ENCODE measurements at regions not wholly inside any gene's neighbourhood (a gene's known extent, or its start where the extent isn't known, plus 50 kb on each side); places are given as distances from the start of the nearest gene placed in this dataset.

GRCh38 chr1:175808573-175808972 lies 65.2 kb upstream of the TNR start:
- 92% methylated on average over 4 of the region's 4 CpGs for WGBS
- no peak overlapping the region for H3K27ac ChIP-seq (ENCODE audit: low read depth in 1 of 2, low read length in 1 of 2)
- no peaks in the 10 kb centered on the region for H3K27me3 ChIP-seq (ENCODE audit: control insufficient read depth in 2 of 2, insufficient read depth in 1 of 2, low read length in 1 of 2)
- no peaks in the 10 kb centered on the region for H3K9me3 ChIP-seq (ENCODE audit: control insufficient read depth in 2 of 2, insufficient read depth in 1 of 2, low read length in 1 of 2)
- H3K36me3 ChIP-seq (ENCODE audit: control insufficient read depth in 2 of 2, insufficient read depth in 2 of 2, low read length in 1 of 2), result no peaks in the 10 kb centered on the region
- no peaks in the 10 kb centered on the region for H3K4me1 ChIP-seq (ENCODE audit: control insufficient read depth in 2 of 2, insufficient read depth in 2 of 2, low read length in 2 of 2)
- H3K4me3 ChIP-seq (ENCODE audit: low read length in 2 of 2), result no peak overlapping the region
- DNase-seq (ENCODE audit: low read depth in 6 of 9, low spot score in 9 of 9), result no peak

- Histone ChIP-seq H3K27ac (ENCODE audit: low read depth in 1 of 2, low read length in 1 of 2) (no peak overlapping the region), H3K36me3 (ENCODE audit: control insufficient read depth in 2 of 2, insufficient read depth in 2 of 2, low read length in 1 of 2) (no peaks in the 10 kb centered on the region), H3K27me3 (ENCODE audit: control insufficient read depth in 2 of 2, insufficient read depth in 1 of 2, low read length in 1 of 2) (no peaks in the 10 kb centered on the region), H3K4me3 (ENCODE audit: low read length in 2 of 2) (no peak overlapping the region), H3K9me3 (ENCODE audit: control insufficient read depth in 2 of 2, insufficient read depth in 1 of 2, low read length in 1 of 2) (no peaks in the 10 kb centered on the region), H3K4me1 (ENCODE audit: control insufficient read depth in 2 of 2, insufficient read depth in 2 of 2, low read length in 2 of 2) (no peaks in the 10 kb centered on the region)
- DNase-seq (ENCODE audit: low read depth in 6 of 9, low spot score in 9 of 9), result no peak
- 96% methylated on average over 3 of the region's 3 CpGs for WGBS
Measured at GRCh38 chr1:175804561-175804960, 61.2 kb upstream of the TNR start.

- Histone ChIP-seq H3K27ac (ENCODE audit: low read depth in 1 of 2, low read length in 1 of 2) (no peak overlapping the region), H3K9me3 (ENCODE audit: control insufficient read depth in 2 of 2, insufficient read depth in 1 of 2, low read length in 1 of 2) (no peaks in the 10 kb centered on the region), H3K4me1 (ENCODE audit: control insufficient read depth in 2 of 2, insufficient read depth in 2 of 2, low read length in 2 of 2) (no peaks in the 10 kb centered on the region), H3K4me3 (ENCODE audit: low read length in 2 of 2) (no peak overlapping the region), H3K27me3 (ENCODE audit: control insufficient read depth in 2 of 2, insufficient read depth in 1 of 2, low read length in 1 of 2) (no peaks in the 10 kb centered on the region), H3K36me3 (ENCODE audit: control insufficient read depth in 2 of 2, insufficient read depth in 2 of 2, low read length in 1 of 2) (no peaks in the 10 kb centered on the region)
- DNase-seq (ENCODE audit: low read depth in 6 of 9, low spot score in 9 of 9), result no peak
- WGBS, result 98% methylated on average over 1 of the region's 1 CpG
Measured at GRCh38 chr1:175803413-175803812, 60.0 kb upstream of the TNR start.

DNA sequence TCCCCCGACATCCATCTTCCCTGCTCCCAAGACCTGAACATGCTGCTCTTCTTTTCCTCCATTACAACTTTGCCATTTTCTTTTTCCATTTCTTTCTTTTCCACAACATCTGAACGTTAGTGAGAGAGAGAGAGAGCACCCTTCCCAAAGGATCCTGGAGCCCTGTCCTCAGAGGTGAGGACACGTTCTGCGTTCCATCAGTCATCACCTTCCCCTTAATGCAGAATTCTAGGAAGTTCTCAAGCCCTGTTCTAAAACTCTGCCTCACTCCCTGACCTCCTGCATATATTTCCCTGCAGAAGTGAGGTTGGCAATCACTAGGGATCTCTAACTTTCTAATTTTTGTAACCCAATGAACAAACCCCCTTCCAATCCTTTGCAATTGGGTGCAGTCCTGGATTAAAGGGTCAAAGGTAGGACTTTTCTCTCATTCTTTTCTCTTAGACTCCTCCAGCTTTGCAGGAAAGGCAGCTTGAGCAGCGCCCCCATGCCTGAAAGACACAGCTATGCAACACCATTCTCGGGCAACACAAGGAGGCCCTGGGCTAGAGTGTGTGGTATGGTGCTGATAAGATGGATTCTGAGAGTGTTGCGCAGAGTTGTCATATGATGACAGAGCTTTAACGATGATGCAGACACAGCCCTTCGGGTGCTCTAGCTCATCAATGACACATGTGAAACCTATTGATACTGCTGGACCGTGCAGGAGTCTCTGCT lies 59.2 kb upstream of the TNR start:
- H3K27ac ChIP-seq (ENCODE audit: low read depth in 1 of 2, low read length in 1 of 2), result no peak overlapping the region
- WGBS, result 93% methylated on average over 10 of the region's 10 CpGs
- H3K4me1 ChIP-seq (ENCODE audit: control insufficient read depth in 2 of 2, insufficient read depth in 2 of 2, low read length in 2 of 2), result no peaks in the 10 kb centered on the region
- DNase-seq (ENCODE audit: low read depth in 6 of 9, low spot score in 9 of 9), result no peak
- H3K9me3 ChIP-seq (ENCODE audit: control insufficient read depth in 2 of 2, insufficient read depth in 1 of 2, low read length in 1 of 2), result no peaks in the 10 kb centered on the region
- H3K4me3 ChIP-seq (ENCODE audit: low read length in 2 of 2), result no peak overlapping the region
- H3K36me3 ChIP-seq (ENCODE audit: control insufficient read depth in 2 of 2, insufficient read depth in 2 of 2, low read length in 1 of 2), result no peaks in the 10 kb centered on the region
- no peaks in the 10 kb centered on the region for H3K27me3 ChIP-seq (ENCODE audit: control insufficient read depth in 2 of 2, insufficient read depth in 1 of 2, low read length in 1 of 2)

GRCh38 chr1:175801979-175802378 lies 58.6 kb upstream of the TNR start:
- Histone ChIP-seq H3K9me3 (ENCODE audit: control insufficient read depth in 2 of 2, insufficient read depth in 1 of 2, low read length in 1 of 2) (no peaks in the 10 kb centered on the region), H3K4me3 (ENCODE audit: low read length in 2 of 2) (no peak overlapping the region), H3K27ac (ENCODE audit: low read depth in 1 of 2, low read length in 1 of 2) (no peak overlapping the region), H3K27me3 (ENCODE audit: control insufficient read depth in 2 of 2, insufficient read depth in 1 of 2, low read length in 1 of 2) (no peaks in the 10 kb centered on the region), H3K4me1 (ENCODE audit: control insufficient read depth in 2 of 2, insufficient read depth in 2 of 2, low read length in 2 of 2) (no peaks in the 10 kb centered on the region), H3K36me3 (ENCODE audit: control insufficient read depth in 2 of 2, insufficient read depth in 2 of 2, low read length in 1 of 2) (no peaks in the 10 kb centered on the region)
- 87% methylated on average over 5 of the region's 5 CpGs for WGBS
- DNase-seq (ENCODE audit: low read depth in 6 of 9, low spot score in 9 of 9), result no peak

- Histone ChIP-seq H3K9me3 (ENCODE audit: control insufficient read depth in 2 of 2, insufficient read depth in 1 of 2, low read length in 1 of 2) (no peaks in the 10 kb centered on the region), H3K27ac (ENCODE audit: low read depth in 1 of 2, low read length in 1 of 2) (no peak overlapping the region), H3K4me3 (ENCODE audit: low read length in 2 of 2) (no peak overlapping the region), H3K4me1 (ENCODE audit: control insufficient read depth in 2 of 2, insufficient read depth in 2 of 2, low read length in 2 of 2) (no peaks in the 10 kb centered on the region), H3K36me3 (ENCODE audit: control insufficient read depth in 2 of 2, insufficient read depth in 2 of 2, low read length in 1 of 2) (no peaks in the 10 kb centered on the region), H3K27me3 (ENCODE audit: control insufficient read depth in 2 of 2, insufficient read depth in 1 of 2, low read length in 1 of 2) (no peaks in the 10 kb centered on the region)
- DNase-seq (ENCODE audit: low read depth in 6 of 9, low spot score in 9 of 9), result no peak
Measured at GRCh38 chr1:175797576-175797975, 54.2 kb upstream of the TNR start.

- H3K4me1 ChIP-seq (ENCODE audit: control insufficient read depth in 2 of 2, insufficient read depth in 2 of 2, low read length in 2 of 2), result no peaks in the 10 kb centered on the region
- no peaks in the 10 kb centered on the region for H3K27me3 ChIP-seq (ENCODE audit: control insufficient read depth in 2 of 2, insufficient read depth in 1 of 2, low read length in 1 of 2)
- DNase-seq (ENCODE audit: low read depth in 6 of 9, low spot score in 9 of 9), result no peak
- H3K27ac ChIP-seq (ENCODE audit: low read depth in 1 of 2, low read length in 1 of 2), result no peak overlapping the region
- no peak overlapping the region for H3K4me3 ChIP-seq (ENCODE audit: low read length in 2 of 2)
- no peaks in the 10 kb centered on the region for H3K9me3 ChIP-seq (ENCODE audit: control insufficient read depth in 2 of 2, insufficient read depth in 1 of 2, low read length in 1 of 2)
- H3K36me3 ChIP-seq (ENCODE audit: control insufficient read depth in 2 of 2, insufficient read depth in 2 of 2, low read length in 1 of 2), result no peaks in the 10 kb centered on the region
Measured at GRCh38 chr1:175794586-175794985, 51.2 kb upstream of the TNR start.

DNA sequence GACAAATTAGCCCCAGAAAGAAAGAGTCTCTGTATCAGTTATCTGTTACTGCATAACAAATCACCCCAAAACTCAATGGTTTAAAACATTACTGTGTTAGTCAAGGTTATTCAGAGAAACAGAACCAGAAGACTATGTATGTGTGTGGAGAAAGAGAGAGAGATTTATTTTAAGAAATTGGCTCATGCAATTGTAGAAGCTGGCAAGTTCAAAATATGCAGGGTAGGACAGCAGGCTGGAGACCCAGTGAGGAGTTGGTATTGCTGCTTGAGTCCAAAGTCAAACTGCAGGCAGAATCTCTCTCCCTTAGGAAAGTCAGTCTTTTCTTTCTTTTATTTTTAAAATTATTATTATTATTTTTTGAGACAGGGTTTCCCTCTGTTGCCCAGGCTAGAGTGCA lies 50.2 kb upstream of the TNR start:
- no peaks in the 10 kb centered on the region for H3K9me3 ChIP-seq (ENCODE audit: control insufficient read depth in 2 of 2, insufficient read depth in 1 of 2, low read length in 1 of 2)
- H3K27ac ChIP-seq (ENCODE audit: low read depth in 1 of 2, low read length in 1 of 2), result no peak overlapping the region
- H3K36me3 ChIP-seq (ENCODE audit: control insufficient read depth in 2 of 2, insufficient read depth in 2 of 2, low read length in 1 of 2), result no peaks in the 10 kb centered on the region
- no peaks in the 10 kb centered on the region for H3K4me1 ChIP-seq (ENCODE audit: control insufficient read depth in 2 of 2, insufficient read depth in 2 of 2, low read length in 2 of 2)
- no peak overlapping the region for H3K4me3 ChIP-seq (ENCODE audit: low read length in 2 of 2)
- no peak for DNase-seq (ENCODE audit: low read depth in 6 of 9, low spot score in 9 of 9)
- H3K27me3 ChIP-seq (ENCODE audit: control insufficient read depth in 2 of 2, insufficient read depth in 1 of 2, low read length in 1 of 2), result no peaks in the 10 kb centered on the region
